ENCODE measurements at regions not wholly inside any gene's neighbourhood (a gene's known extent, or its start where the extent isn't known, plus 50 kb on each side); places are given as distances from the start of the nearest gene placed in this dataset.

DNA sequence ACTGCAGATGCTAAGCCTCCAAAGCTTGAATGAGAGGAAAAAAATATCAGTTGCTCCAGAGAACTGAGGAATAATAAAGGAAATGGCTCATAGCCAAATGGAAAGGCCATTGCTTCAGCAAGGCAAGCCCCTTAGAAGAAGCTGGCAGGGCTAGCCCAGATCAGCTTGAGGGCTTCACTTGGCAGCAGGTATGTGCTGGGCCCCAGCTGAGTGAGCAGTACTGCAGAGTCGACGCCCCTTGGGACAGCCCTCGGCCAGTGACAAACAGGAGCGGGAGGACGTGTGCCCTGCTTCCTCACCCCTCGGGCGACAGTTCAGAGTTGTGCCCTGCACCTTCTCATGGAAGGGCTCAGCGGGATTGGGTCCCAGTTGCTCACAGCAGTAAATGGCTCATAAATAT, 1031.2 kb upstream of the TMEM132C start:
- no peak for DNase-seq

DNA sequence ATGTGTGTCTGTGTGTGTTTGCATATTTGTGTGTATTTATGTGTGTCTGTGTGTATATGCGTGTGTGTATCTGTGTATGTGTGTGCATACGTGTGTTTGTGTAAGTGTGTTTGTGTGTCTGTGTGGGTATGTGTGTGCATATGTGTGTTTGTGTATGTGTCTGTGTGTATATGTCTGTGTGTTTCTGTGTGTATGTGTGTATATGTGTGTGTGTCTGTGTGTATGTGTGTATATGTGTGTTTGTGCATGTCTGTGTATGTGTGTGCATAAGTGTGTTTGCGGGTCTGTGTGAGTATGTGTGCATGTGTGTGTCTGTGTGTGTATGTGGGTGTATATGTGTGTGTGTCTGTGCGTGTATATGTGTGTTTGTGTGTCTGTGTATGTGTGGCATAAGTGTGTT, 1030.5 kb upstream of the TMEM132C start:
- DNase-seq: no peak

DNA sequence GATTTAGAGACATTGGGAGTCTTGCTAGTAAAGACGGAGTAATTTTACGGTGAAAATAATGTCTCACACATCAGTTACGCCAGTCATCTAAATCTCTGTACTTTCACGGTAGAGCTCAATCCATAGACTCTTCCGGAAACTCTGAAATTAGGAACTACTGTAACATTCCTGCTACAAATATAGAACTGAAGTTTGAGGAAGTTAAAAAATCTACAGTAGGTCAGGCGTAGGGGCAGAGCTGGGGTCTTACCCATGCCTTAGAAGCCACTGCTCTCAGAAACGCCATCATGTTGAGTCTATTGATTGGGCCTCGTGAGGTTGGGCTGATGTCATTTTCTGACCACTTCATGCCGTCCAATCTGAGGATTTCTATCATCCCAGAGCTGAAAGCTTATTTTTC, 1029.8 kb upstream of the TMEM132C start:
- no peak for DNase-seq

DNA sequence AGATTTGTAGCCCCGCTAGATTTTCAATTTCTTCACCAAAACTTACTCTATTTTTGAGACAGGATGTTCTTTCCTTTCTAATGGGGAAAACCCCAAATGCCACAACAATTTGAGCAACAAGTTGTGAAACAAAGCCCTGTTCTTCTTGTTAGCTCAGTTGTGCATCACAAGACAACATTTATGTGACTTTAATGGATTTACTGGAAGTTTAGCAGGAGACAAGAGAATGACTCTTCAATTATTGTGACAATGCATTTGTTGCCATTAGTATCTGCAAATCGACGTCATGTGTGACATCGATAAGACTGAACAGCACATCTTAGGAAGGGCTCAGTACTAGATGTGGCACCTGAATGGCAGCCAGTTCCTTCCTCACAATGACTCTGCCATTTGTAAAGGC, 1028.9 kb upstream of the TMEM132C start:
- DNase-seq: no peak

DNA sequence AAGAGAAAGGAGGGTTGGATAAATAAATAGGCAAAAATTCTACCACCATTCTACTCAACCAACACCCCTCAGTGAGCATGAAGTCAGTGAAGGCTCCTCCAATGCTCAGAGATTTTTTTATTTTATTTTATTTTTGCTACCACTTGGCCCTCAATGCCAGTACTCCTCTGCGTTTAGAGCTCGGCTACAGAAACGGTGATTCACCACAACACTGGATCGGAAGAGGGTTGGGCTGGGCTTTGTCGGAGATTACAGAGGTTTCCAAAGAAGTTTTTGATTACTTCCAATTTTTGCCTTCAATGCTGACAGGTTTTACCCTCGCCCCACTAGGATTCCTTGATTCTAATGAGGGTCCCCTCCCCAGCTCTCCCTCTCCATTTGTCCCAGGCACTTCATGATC, 1027.2 kb upstream of the TMEM132C start:
- DNase-seq: no peak

DNA sequence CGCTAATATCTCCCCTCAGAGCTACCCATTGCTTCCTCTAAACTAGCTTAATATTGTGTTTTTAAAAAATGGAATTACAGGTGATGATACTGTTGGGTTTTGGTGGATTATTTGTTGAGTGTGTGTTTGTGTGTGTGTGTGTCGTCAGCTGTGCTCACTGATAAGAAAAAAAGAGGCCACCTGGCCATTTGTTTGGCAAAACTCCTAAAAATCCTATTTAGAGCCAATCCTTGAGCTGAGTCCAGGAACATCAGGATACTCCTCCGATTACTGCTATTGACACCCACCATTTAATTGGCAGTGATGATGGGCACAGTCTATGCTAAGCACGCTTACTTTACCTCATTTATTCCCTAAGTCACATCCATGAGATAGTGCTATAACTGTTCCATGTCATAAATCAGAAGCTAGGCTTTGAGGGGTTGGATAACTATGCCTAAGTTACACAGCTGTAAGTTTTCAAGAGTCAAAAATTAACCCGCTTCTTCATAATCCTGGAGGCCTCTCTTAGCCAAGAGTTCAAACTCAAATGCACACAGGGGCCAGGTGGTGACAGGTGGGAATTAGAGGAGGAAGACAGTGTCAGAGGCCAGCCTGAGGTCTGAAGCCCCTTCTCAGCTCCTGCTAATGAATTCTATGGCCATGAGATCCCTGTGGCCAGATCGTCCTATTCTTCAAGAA, 1026.6 kb upstream of the TMEM132C start:
- DNase-seq: no peak

DNA sequence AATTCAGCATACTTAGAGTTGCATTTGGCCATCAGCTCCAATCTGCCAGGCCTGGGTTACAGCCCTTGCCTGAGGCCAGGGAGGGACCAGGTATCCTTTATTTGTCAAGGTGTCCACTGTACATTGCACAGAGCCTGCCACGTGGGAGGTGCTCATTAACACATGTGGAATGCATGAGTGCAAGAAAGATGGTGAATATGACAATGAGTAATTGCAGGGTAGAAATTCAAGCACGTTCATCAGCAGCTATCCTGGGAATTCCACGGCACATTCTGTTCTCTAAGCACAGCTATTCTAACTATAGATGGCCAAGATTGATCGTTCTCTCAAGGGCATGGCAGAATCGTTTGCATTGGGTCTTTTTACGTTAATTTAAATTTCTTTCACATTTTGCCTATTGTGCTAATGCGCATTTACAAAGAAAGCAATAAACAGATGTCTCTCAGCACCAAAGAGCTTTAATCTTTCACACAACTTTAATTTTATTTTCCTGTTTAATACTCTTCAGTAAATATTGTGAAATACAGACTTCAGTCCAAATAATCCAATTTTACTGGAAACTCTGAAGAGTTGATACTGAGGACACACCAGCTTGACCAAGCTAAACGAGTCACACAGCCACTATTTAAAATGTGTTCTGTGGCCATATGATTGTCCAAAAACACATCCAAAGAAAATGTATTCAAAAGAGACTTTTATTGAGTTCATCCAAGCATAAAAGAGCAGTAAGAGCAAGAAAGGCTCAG, 1025.7 kb upstream of the TMEM132C start:
- no peak for DNase-seq

DNA sequence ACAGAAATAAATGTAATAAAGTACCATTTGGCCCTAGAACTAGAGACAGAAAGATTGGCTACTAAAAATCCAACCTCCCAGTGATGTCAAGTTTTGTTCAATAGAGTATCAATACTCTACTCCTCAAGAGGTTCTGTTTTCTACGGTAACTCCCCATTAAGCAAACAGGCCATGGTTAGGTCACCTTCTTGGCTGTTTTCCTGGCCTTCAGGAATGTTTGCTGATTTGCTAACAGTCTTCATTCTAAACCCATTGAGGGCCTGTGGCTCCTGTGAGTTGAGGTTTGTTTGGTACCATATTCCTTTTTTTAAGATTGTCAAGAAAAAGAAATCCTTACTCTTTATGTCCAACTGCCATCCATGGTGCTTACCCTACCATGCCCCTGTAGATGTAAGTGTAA, 1022.0 kb upstream of the TMEM132C start:
- DNase-seq: no peak

DNA sequence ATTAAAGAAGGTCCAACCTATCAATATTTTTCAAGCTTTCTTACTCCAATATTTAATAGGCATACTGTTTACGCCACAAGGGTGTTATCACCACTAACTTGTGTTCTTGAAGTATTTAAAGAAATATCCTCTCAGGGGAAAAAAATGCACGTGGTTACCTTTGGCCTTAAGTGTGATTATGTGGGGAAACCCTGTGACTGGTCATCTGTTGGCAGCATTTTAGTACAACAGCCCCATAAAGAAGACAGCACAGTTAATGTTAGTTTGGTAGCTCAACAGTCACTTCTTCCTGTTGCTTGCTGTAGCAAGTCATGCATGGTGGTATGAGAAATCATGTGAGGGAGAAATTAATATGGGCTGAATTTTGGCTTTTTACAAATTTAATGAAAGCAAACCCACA, 1021.5 kb upstream of the TMEM132C start:
- no peak for DNase-seq

DNA sequence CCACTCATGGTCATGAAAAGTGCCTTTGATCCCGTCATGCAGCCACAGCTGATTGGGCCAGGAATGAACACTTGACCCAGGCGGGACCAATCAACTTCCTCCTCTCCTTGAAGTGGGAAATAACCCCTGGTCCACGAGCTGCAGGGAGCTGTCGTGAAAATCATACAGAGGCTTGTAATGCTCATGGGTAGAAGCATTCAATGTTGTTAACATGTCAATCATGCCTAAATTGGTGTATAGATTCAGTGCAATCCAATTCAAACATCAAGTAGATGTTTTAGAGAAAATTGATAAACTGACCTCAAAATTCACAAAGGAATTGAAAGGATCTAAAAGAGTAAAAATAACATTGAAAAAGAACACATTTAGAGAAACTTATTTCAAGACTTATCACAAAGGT, 1019.0 kb upstream of the TMEM132C start:
- DNase-seq: no peak

DNA sequence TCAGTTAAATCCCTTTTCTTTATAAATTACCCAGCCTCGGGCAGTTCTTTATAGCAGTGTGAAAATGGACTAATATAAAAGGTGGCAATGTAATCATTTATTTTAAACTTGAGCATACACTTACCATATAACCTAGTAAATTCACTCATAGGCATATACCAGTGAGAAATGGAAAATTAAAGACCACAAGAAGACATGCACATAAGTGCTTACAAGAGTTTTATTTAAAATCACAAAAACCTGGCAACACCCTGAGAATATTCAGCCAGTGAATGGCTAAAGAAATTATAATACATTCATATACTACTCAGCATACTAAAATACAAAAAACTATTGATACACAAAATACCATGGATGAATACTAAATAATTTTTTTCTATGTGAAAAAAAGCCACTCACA, 1017.5 kb upstream of the TMEM132C start:
- DNase-seq: no peak

DNA sequence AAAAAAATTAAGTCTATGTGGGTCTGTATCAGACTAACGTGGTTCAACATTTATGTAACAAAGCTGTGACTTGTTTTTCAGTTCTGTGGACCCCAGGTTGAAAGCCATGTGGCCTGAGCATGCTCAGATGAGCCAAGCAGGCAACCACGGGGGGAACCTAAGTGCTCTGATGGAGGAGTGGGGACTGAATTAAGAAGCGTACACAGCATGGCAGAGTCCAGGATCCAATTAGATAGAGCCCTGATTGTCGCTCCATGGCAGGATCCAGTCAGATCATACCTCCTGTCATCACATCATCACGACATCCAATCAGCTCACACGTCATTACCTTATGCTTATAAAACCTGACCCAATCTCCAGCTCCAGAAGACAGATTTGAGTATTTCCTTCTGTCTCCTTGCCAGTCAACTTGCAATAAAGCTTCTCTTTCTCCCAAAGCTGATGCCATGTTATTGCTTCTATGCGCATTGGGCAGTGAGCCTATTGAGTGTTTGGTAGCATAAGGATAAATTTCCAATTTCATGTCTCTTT, 1013.1 kb upstream of the TMEM132C start:
- no peak for DNase-seq

DNA sequence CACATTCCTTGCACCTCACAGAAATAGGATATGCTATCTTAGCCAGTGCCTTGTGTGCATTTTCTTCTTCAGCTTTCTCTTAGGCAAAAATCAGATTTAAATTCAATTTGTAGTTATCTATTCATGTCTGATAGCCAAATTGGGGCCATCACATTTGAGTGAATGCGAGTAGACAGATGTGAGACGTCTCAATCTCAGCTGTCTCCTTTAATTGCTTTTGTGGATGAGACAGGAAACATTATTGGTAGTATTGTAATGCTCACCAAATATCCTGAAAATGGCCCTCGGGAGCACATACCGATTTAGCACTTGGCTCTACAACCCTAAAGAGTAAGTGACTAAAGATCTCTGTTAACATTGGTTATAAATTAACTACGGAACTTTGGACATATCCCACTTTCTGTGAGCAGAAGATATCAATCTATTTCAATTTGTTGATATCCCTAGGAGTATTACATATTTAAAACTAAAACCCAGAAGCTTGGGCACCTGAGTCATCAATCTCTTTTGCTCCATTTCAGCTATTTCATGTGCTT, 1012.5 kb upstream of the TMEM132C start:
- no peak for DNase-seq

DNA sequence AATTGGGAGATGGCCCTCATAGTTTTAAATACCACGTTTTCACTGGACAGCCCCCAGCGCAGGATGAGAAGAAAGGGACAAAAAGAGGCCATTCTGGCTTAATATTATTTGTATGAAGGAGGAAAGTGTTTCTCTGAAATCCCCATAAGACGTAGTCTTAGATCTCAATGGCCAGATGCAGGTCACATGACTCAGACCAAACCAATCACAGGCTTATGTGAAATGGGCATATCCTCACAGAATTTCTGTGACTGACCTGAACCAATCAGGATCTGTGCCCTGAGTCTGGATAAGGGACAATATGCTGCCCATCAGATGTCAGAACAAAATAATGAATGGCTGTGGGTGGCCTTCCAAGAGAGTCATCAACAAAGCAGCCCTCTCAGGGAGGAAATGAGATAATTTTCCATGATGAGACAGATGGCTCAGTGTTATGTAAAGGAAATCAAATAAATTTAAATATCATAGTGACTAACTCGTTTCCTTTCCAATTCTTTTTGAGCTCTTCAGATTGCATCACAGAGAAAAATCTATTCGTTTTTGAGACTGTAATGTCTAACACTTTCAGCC, 1009.5 kb upstream of the TMEM132C start:
- no peak for DNase-seq

DNA sequence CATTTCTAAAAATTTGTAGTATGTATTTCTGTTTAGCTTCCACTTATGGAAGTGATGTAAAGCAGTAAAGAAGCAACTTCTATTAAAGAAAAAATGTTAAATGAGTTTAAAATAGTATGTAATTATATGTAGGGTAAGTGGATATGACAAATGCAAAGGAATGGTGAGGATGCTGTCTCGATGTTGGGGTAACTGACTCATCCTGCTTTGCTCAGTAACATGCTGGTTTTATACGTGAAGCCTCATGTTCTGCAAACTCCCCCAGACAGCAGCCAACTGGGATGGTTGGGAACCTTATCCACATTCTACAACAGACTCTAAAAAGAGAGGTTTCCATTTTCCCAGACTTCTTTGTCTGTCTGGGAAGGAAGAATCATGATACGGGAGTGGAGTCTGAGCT, 1006.4 kb upstream of the TMEM132C start:
- no peak for DNase-seq

DNA sequence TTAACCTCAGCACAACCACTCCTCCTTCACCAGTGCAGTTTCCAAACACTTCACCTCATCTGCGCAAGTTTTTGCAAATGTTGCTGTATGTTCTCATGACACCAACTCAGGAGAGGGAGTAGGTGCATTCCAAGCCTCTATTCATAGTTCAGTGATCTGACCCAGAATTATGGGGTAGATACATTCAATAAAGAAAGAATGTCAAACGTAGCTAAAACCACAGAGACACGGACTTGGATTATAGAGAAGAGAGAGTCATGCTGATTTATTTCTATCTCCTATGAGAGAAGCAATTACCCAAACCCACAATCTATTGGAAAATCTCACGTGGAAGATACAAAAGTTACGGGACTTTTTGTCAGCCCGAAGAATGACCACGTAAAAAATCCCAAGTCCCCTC, 1006.0 kb upstream of the TMEM132C start:
- no peak for DNase-seq

DNA sequence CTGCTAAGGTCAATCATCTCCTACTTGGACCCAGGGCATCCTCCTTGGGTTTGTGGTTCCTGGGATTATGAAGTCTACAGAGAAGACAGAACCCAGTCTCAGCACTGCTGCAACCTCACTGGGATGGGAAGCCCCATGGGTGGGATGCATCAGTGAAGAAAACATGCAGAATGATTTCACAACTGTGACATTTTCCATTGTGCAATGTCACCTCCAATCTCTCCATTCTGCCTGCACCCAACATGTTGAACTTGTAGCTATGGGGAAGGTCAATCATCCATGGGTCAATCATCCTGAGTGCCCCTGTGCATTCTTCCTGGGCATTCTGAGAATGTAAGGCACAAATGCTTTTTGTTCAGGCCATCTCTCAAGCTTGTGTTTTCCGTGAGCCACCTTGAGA, 1004.4 kb upstream of the TMEM132C start:
- DNase-seq: no peak

DNA sequence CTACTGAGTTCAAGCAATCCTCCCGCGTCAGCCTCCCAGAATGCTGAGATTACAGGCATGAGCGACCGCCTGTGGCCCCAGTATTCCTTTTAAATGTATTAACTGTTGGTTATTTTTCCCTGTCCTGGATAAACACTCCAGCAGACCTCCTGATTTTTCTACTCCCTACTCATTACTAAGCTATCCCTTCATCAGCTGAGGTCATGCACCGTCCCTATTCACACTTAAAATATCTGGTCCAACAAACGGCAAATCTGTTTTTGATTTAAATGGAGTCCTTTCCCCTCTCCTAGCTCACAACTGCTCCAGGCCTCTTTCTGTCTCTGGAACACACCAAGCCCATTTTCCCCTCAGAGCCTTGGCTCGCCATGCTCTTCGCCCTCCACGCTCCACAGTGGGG, 1003.3 kb upstream of the TMEM132C start:
- DNase-seq: no peak

DNA sequence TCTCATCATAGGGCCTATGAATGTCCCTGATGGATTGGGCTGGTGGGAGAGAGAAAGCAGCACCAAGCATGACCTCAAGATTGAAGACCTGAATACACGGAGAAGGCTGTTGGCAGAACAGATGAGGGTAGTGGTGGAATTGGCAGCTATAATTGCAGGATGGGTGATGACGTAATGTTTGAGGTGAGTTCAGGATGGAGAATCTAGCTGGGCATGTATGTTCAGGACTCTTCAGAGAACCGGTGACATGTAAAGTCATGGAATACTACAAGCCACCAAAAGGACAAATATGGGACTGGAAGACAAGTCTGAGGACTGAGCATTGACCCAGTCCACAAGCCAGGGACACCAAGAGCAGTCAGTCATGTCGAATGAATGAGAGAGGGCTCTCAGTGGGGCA, 999.8 kb upstream of the TMEM132C start:
- DNase-seq: no peak

DNA sequence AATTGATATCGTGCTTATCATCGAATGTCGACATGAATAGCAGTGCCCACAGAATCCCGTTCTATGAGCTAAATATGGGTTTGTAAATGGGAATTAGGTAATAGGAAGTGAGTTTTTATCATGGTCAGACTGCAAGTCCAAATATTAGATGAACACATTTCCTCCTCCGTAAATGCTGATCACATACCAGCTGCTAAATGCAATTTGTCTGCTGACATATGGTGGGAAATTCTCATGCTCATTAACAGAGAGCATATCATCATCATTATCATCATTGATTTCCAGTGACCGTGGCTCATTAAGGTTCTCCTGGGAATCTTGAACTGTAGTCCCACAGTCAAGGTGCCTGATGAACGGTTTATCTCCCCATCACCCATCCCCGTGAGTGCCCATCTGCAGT, 998.8 kb upstream of the TMEM132C start:
- DNase-seq: no peak

DNA sequence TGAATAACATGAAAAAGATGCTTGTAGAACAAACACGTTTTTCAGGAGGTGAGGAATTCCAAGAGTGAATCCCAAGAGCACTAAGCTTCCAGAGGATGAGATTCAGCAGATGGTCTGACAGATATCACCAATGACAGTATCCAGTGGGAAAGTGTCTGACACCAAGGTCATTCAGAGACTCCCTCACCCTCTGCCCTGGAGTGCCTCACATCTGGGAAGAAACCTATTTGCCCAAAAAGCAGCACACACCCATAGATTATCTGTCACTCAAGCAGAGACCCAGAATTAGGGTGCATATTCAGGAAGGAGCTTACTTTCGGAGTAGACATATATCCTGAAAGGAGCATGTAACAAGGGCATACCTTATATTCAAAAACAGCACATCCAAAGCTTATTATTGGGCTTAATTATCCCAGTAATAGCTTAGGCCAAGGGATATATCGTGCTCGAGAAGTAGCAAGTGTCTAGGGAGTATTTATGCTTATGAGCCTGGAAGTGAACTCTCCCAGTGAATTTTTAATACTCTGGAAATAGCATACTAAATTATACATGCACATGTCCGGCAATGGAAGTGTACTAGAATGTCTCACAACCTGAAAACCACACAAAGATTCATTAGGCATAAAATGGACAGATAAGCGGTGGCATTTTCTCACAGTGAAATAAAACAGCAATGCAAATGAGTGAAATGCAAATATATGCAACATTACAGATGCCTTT, 998.1 kb upstream of the TMEM132C start:
- DNase-seq: no peak

DNA sequence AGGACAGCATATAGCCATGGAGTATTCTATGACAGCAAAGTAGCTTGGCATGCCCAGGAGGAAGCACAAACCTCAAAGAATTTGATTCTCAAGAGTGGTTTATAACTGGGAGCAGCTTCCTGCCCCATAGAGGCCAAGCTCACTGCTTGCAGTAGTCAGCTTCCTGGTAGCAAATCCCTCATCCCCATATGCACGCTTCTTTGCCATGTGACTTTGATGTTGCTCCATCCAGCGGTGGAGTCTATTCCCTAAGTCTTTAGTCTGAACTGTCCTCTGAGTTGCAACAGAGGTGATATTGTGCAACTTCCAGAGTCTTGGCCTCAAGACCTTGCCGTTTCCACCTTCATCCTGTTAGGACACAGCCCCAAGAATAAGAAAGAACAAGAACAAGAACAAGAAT, 996.8 kb upstream of the TMEM132C start:
- DNase-seq: peak in 1 of 56 donors; percentile 1
